ENCODE measurements at regions not wholly inside any gene's neighbourhood (a gene's known extent, or its start where the extent isn't known, plus 50 kb on each side); places are given as distances from the start of the nearest gene placed in this dataset.

GRCh38 chr3:148101061-148101460 lies 596.6 kb upstream of the AGTR1 start:
- ChIA-PET RAD21 (ENCODE audit: unreplicated experiment) (interaction anchor here (0.9 kb wide), 2 partner anchors 14 to 19 kb away, joined by 3 read pairs; no protein-coding TSS in a partner anchor), SMC1A (ENCODE audit: uncharacterized antibody, unreplicated experiment) (interaction anchor here (1.5 to 2.7 kb wide), 2 partner anchors 11 to 23 kb away, joined by 3 to 8 read pairs; no protein-coding TSS in a partner anchor), CTCF (interaction anchor here (1.5 kb wide), 1 partner anchor 14 kb away, joined by 3 read pairs; no protein-coding TSS in a partner anchor), POLR2A (no interaction called here)
- WGBS (ENCODE audit: insufficient coverage, insufficient replicate concordance, low lambda C conversion rate, missing lambda C conversion rate): 6% methylated on average over 1 of the region's 1 CpG
- H3K27ac ChIP-seq (ENCODE audit: control insufficient read depth, insufficient read depth): no peak overlapping the region
- TF ChIP-seq BRCA1 (IDR thresholded peaks at IDR 0.05; ENCODE audit: low read depth, low read length): no peak
- no peak for TF ChIP-seq MXI1 (IDR thresholded peaks at IDR 0.05; ENCODE audit: low read depth, low read length)
- no peak for TF ChIP-seq GATAD2B (conservative IDR thresholded peaks at IDR 0.05; ENCODE audit: low read depth)
- no peak for TF ChIP-seq NBN (IDR thresholded peaks at IDR 0.05)
- no peak for TF ChIP-seq TARDBP (IDR thresholded peaks at IDR 0.05; ENCODE audit: borderline replicate concordance)
- no peak for TF ChIP-seq RAD21 (IDR thresholded peaks at IDR 0.05; ENCODE audit: insufficient read depth, low read depth, low read length)
- no peak for TF ChIP-seq KLF5 (IDR thresholded peaks at IDR 0.05; ENCODE audit: partially characterized antibody)
- no peak for TF ChIP-seq ZNF274 (IDR thresholded peaks at IDR 0.05; ENCODE audit: insufficient read depth, insufficient read length)
- TF ChIP-seq POLR2A (IDR thresholded peaks at IDR 0.05; ENCODE audit: low read depth, low read length): no peak
- no peak for TF ChIP-seq HDAC6 (IDR thresholded peaks at IDR 0.05; ENCODE audit: unreplicated experiment)
- TF ChIP-seq CHD1 (IDR thresholded peaks at IDR 0.05; ENCODE audit: low read depth, low read length): no peak
- no peak for TF ChIP-seq BHLHE40 (IDR thresholded peaks at IDR 0.05; ENCODE audit: borderline replicate concordance in 1 of 2, low read depth in 2 of 2, low read length in 1 of 2)
- TF ChIP-seq PRDM15 (CRISPR knock-in tag; IDR thresholded peaks at IDR 0.05): no peak
- no peak for TF ChIP-seq USF1 (IDR thresholded peaks at IDR 0.05; ENCODE audit: borderline replicate concordance, extremely low read length, insufficient read depth, low read depth, low read length)
- TF ChIP-seq SRF (IDR thresholded peaks at IDR 0.05; ENCODE audit: low read depth in 2 of 2, low read length in 2 of 2): no peak
- TF ChIP-seq CBX3 (IDR thresholded peaks at IDR 0.05; ENCODE audit: borderline replicate concordance, low read depth): no peak
- no peak for TF ChIP-seq NRF1 (conservative IDR thresholded peaks at IDR 0.05; ENCODE audit: low read depth, low read length)
- TF ChIP-seq RB1 (IDR thresholded peaks at IDR 0.05; ENCODE audit: borderline replicate concordance): no peak
- H3K27me3 ChIP-seq (replicated peaks in 1 of 2; ENCODE audit: control insufficient read depth in 2 of 2, insufficient read depth in 2 of 2, low read length in 1 of 2): no peaks in the 10 kb centered on the region
- in situ Hi-C loops (cut with MboI): no loop called here
- DNase-seq (ENCODE audit: low read depth, low spot score) (no peak), ATAC-seq (no peak), FAIRE-seq (no peak)
- BruUV-seq (replicated peaks): no TSS peak
- no peaks in the 10 kb centered on the region for H3K36me3 ChIP-seq (ENCODE audit: control insufficient read depth in 2 of 2, insufficient read depth in 2 of 2, low read length in 1 of 2)
- intact Hi-C loops (cut with micrococcal nuclease; ENCODE audit: unreplicated experiment): no loop called here
- no peaks in the 10 kb centered on the region for H4K20me1 ChIP-seq (ENCODE audit: control insufficient read depth, insufficient read depth)
- H3K9ac ChIP-seq (ENCODE audit: control insufficient read depth, insufficient read depth, low read length): no peak overlapping the region
- H3K79me2 ChIP-seq (ENCODE audit: control insufficient read depth, insufficient read depth, low read length): no peaks in the 10 kb centered on the region
- no peaks in the 10 kb centered on the region for H3K9me3 ChIP-seq (replicated peaks; ENCODE audit: control insufficient read depth, insufficient read depth, low read length)
- H2AFZ ChIP-seq (ENCODE audit: control insufficient read depth, low read depth, low read length): no peak overlapping the region
- no peaks in the 10 kb centered on the region for H3K4me1 ChIP-seq (ENCODE audit: control insufficient read depth, insufficient read depth, low read length)
- no peak overlapping the region for H3K4me2 ChIP-seq (ENCODE audit: control insufficient read depth, insufficient read depth)
- H3K4me3 ChIP-seq: no peak overlapping the region
